A549 (cell line): ENCODE measurements at regions not wholly inside any gene's neighbourhood (a gene's known extent, or its start where the extent isn't known, plus 50 kb on each side); places are given as distances from the start of the nearest gene placed in this dataset.

Experiments used
- CTCF ChIP-seq: fragments of >200 bp; sonication (Bioruptor Twin); formaldehyde crosslinking; IDR thresholded peaks from 3 replicates; pipeline ENCODE4 v1.5.1; 2016
- HDAC2 ChIP-seq: fragments of 200-600 bp; sonication (generic); IDR thresholded peaks from 2 replicates; pipeline ENCODE4 v1.6.1; 2016
- REST ChIP-seq: fragments of 200-600 bp; sonication (generic); IDR thresholded peaks from 2 replicates; pipeline ENCODE4 v1.6.1; 2016; ENCODE audit warnings: antibody characterized with exemption, mild to moderate bottlenecking, moderate library complexity

GRCh38 chr6:19324376-19324775, 512.8 kb upstream of the ID4 start:
- TF ChIP-seq HDAC2 (no peak), REST (no peak), CTCF (no peak)
